Activated T-cell treated with anti-CD3 and anti-CD28 coated beads, Interleukin-2, amount 50 U/mL, for 24 hours (primary cell): ENCODE measurements at regions not wholly inside any gene's neighbourhood (a gene's known extent, or its start where the extent isn't known, plus 50 kb on each side); places are given as distances from the start of the nearest gene placed in this dataset.

ENCODE experiments used
- DNase-seq: peaks from one replicate; pipeline ENCODE4 v3.0.0-alpha.2; 2020
- H3K27ac Mint-ChIP-seq: 2 replicates; pipeline ENCODE4 v1.8.0; 2020; ENCODE audit warnings: mild to moderate bottlenecking, mixed read lengths
- H3K27me3 Mint-ChIP-seq: 2 replicates; pipeline ENCODE4 v1.8.0; 2020; ENCODE audit warnings: mixed read lengths
- H3K36me3 Mint-ChIP-seq: 2 replicates; pipeline ENCODE4 v1.8.0; 2020; ENCODE audit warnings: low read depth, mixed read lengths
- H3K4me1 Mint-ChIP-seq: 2 replicates; pipeline ENCODE4 v1.8.0; 2020; ENCODE audit warnings: low read depth, mixed read lengths
- H3K4me3 Mint-ChIP-seq: 2 replicates; pipeline ENCODE4 v1.8.0; 2020; ENCODE audit warnings: mild to moderate bottlenecking, moderate library complexity, mixed read lengths
- H3K9me3 Mint-ChIP-seq: 2 replicates; pipeline ENCODE4 v1.8.0; 2020; ENCODE audit warnings: mixed read lengths

GRCh38 chr10:130578532-130579289 lies 442.5 kb downstream of the GLRX3 start:
- no peak overlapping the region for H3K27ac Mint-ChIP-seq
- H3K9me3 Mint-ChIP-seq, result no peaks in the 10 kb centered on the region
- H3K4me1 Mint-ChIP-seq, result no peaks in the 10 kb centered on the region
- H3K4me3 Mint-ChIP-seq, result no peak overlapping the region
- peaks cover 9% of the 10 kb centered on the region for H3K27me3 Mint-ChIP-seq
- no peaks in the 10 kb centered on the region for H3K36me3 Mint-ChIP-seq
- no peak for DNase-seq

GRCh38 chr10:130579913-130580312 lies 443.7 kb downstream of the GLRX3 start:
- Mint-ChIP-seq H3K4me1 (no peaks in the 10 kb centered on the region), H3K36me3 (no peaks in the 10 kb centered on the region), H3K27me3 (peaks cover 9% of the 10 kb centered on the region), H3K27ac (no peak overlapping the region), H3K4me3 (no peak overlapping the region), H3K9me3 (no peaks in the 10 kb centered on the region)
- no peak for DNase-seq

GRCh38 chr10:130580975-130581374 lies 444.8 kb downstream of the GLRX3 start:
- Mint-ChIP-seq H3K27me3 (peaks cover 9% of the 10 kb centered on the region), H3K9me3 (no peaks in the 10 kb centered on the region), H3K27ac (no peak overlapping the region), H3K36me3 (no peaks in the 10 kb centered on the region), H3K4me1 (no peaks in the 10 kb centered on the region), H3K4me3 (no peak overlapping the region)
- no peak for DNase-seq

GRCh38 chr10:130587718-130588117 lies 451.5 kb downstream of the GLRX3 start:
- Mint-ChIP-seq H3K4me3 (no peak overlapping the region), H3K27ac (no peak overlapping the region), H3K36me3 (no peaks in the 10 kb centered on the region), H3K27me3 (no peaks in the 10 kb centered on the region), H3K9me3 (no peaks in the 10 kb centered on the region), H3K4me1 (no peaks in the 10 kb centered on the region)
- no peak for DNase-seq

GRCh38 chr10:130606001-130606405 lies 469.8 kb downstream of the GLRX3 start:
- no peaks in the 10 kb centered on the region for H3K36me3 Mint-ChIP-seq
- no peak overlapping the region for H3K4me3 Mint-ChIP-seq
- no peak overlapping the region for H3K27ac Mint-ChIP-seq
- no peak for DNase-seq
- H3K27me3 Mint-ChIP-seq, result peaks cover 7% of the 10 kb centered on the region
- no peaks in the 10 kb centered on the region for H3K4me1 Mint-ChIP-seq
- no peaks in the 10 kb centered on the region for H3K9me3 Mint-ChIP-seq

GRCh38 chr10:130607366-130607765 lies 471.2 kb downstream of the GLRX3 start:
- Mint-ChIP-seq H3K9me3 (peaks cover 4% of the 10 kb centered on the region), H3K27me3 (peaks cover 7% of the 10 kb centered on the region), H3K36me3 (no peaks in the 10 kb centered on the region), H3K27ac (no peak overlapping the region), H3K4me1 (no peaks in the 10 kb centered on the region), H3K4me3 (no peak overlapping the region)
- no peak for DNase-seq

- no peaks in the 10 kb centered on the region for H3K27me3 Mint-ChIP-seq
Measured at GRCh38 chr10:130611239-130611638, 475.0 kb downstream of the GLRX3 start.

GRCh38 chr10:130615457-130615856 lies 479.3 kb downstream of the GLRX3 start:
- DNase-seq, result no peak
- Mint-ChIP-seq H3K36me3 (no peaks in the 10 kb centered on the region), H3K4me3 (no peak overlapping the region), H3K9me3 (peaks cover 16% of the 10 kb centered on the region), H3K27me3 (peaks cover 2% of the 10 kb centered on the region), H3K4me1 (no peaks in the 10 kb centered on the region), H3K27ac (no peak overlapping the region)

More at GRCh38 chr10:130611239-130611638, 475.0 kb downstream of the GLRX3 start:
- H3K9me3 Mint-ChIP-seq, result peaks cover 16% of the 10 kb centered on the region
- no peaks in the 10 kb centered on the region for H3K36me3 Mint-ChIP-seq
- no peaks in the 10 kb centered on the region for H3K4me1 Mint-ChIP-seq
- no peak for DNase-seq
- no peak overlapping the region for H3K27ac Mint-ChIP-seq
- H3K4me3 Mint-ChIP-seq, result no peak overlapping the region

GRCh38 chr10:130617985-130618384 lies 481.8 kb downstream of the GLRX3 start:
- Mint-ChIP-seq H3K36me3 (no peaks in the 10 kb centered on the region), H3K27ac (no peak overlapping the region), H3K27me3 (peaks cover 2% of the 10 kb centered on the region), H3K4me3 (no peak overlapping the region), H3K9me3 (peaks cover 8% of the 10 kb centered on the region), H3K4me1 (no peaks in the 10 kb centered on the region)
- DNase-seq, result no peak

GRCh38 chr10:130618647-130619046 lies 482.5 kb downstream of the GLRX3 start:
- no peaks in the 10 kb centered on the region for H3K4me1 Mint-ChIP-seq
- no peaks in the 10 kb centered on the region for H3K36me3 Mint-ChIP-seq
- peaks cover 2% of the 10 kb centered on the region for H3K9me3 Mint-ChIP-seq
- H3K27ac Mint-ChIP-seq, result no peak overlapping the region
- H3K4me3 Mint-ChIP-seq, result no peak overlapping the region
- peaks cover 2% of the 10 kb centered on the region for H3K27me3 Mint-ChIP-seq
- no peak for DNase-seq

GRCh38 chr10:130621231-130621775 lies 485.1 kb downstream of the GLRX3 start:
- H3K27ac Mint-ChIP-seq, result no peak overlapping the region
- no peak overlapping the region for H3K4me3 Mint-ChIP-seq
- H3K36me3 Mint-ChIP-seq, result no peaks in the 10 kb centered on the region
- H3K9me3 Mint-ChIP-seq, result no peaks in the 10 kb centered on the region
- no peak for DNase-seq
- peaks cover 5% of the 10 kb centered on the region for H3K27me3 Mint-ChIP-seq
- H3K4me1 Mint-ChIP-seq, result no peaks in the 10 kb centered on the region

GRCh38 chr10:130623680-130624267 lies 487.6 kb downstream of the GLRX3 start:
- DNase-seq, result no peak
- H3K36me3 Mint-ChIP-seq, result no peaks in the 10 kb centered on the region
- H3K4me1 Mint-ChIP-seq, result no peaks in the 10 kb centered on the region
- H3K4me3 Mint-ChIP-seq, result no peak overlapping the region
- no peaks in the 10 kb centered on the region for H3K9me3 Mint-ChIP-seq
- no peak overlapping the region for H3K27ac Mint-ChIP-seq
- peaks cover 6% of the 10 kb centered on the region for H3K27me3 Mint-ChIP-seq

GRCh38 chr10:130627346-130628045 lies 491.3 kb downstream of the GLRX3 start:
- Mint-ChIP-seq H3K27me3 (peaks cover 6% of the 10 kb centered on the region), H3K4me3 (no peak overlapping the region), H3K36me3 (no peaks in the 10 kb centered on the region), H3K9me3 (no peaks in the 10 kb centered on the region), H3K27ac (no peak overlapping the region), H3K4me1 (no peaks in the 10 kb centered on the region)
- no peak for DNase-seq

- Mint-ChIP-seq H3K4me1 (no peaks in the 10 kb centered on the region), H3K27ac (no peak overlapping the region), H3K9me3 (no peaks in the 10 kb centered on the region), H3K36me3 (no peaks in the 10 kb centered on the region), H3K27me3 (peaks cover 11% of the 10 kb centered on the region), H3K4me3 (no peak overlapping the region)
- no peak for DNase-seq
Measured at GRCh38 chr10:130630135-130630534, 493.9 kb downstream of the GLRX3 start.
